H9 (cell line): ENCODE measurements at regions not wholly inside any gene's neighbourhood (a gene's known extent, or its start where the extent isn't known, plus 50 kb on each side); places are given as distances from the start of the nearest gene placed in this dataset.

Experiments
- DNase-seq: peaks from one replicate; pipeline ENCODE4 v3.0.0-alpha.2; 2017
- H2AFZ ChIP-seq: one replicate; pipeline ENCODE4 v1.6.1; 2013; ENCODE audit warnings: mild to moderate bottlenecking, low read length, control low read depth, moderate library complexity
- H2AK5ac ChIP-seq: 2 replicates; pipeline ENCODE4 v1.6.1; 2013; ENCODE audit warnings: low read length, control low read depth, mixed read lengths; ENCODE audit not compliant: insufficient read length
- H2BK120ac ChIP-seq: one replicate; pipeline ENCODE4 v1.6.1; 2013; ENCODE audit warnings: low read depth, mild to moderate bottlenecking, low read length, control low read depth, inconsistent platforms; ENCODE audit not compliant: poor library complexity, severe bottlenecking
- H2BK12ac ChIP-seq: 2 replicates; pipeline ENCODE4 v1.6.1; 2013; ENCODE audit warnings: low read length, control low read depth, mixed read lengths, low read depth; ENCODE audit not compliant: insufficient read length
- H2BK15ac ChIP-seq: 2 replicates; pipeline ENCODE4 v1.6.1; 2013; ENCODE audit warnings: low read depth, low read length, control low read depth
- H2BK20ac ChIP-seq: one replicate; pipeline ENCODE4 v1.6.1; 2013; ENCODE audit warnings: low read depth, mild to moderate bottlenecking, low read length, control low read depth, inconsistent platforms; ENCODE audit not compliant: poor library complexity, severe bottlenecking
- H2BK5ac ChIP-seq: 2 replicates; pipeline ENCODE4 v1.6.1; 2013; ENCODE audit warnings: low read length, control low read depth, mixed read lengths; ENCODE audit not compliant: insufficient read length
- H3K14ac ChIP-seq: 2 replicates; pipeline ENCODE4 v1.6.1; 2013; ENCODE audit warnings: low read length, control low read depth; ENCODE audit not compliant: insufficient read depth
- H3K18ac ChIP-seq: 2 replicates; pipeline ENCODE4 v1.6.1; 2013; ENCODE audit warnings: low read depth, mild to moderate bottlenecking, mixed read lengths, low read length, control low read depth; ENCODE audit not compliant: insufficient read length
- H3K23ac ChIP-seq: 2 replicates; pipeline ENCODE4 v1.6.1; 2013; ENCODE audit warnings: low read length, control low read depth, mixed read lengths, low read depth; ENCODE audit not compliant: insufficient read length
- H3K23me2 ChIP-seq: 2 replicates; pipeline ENCODE4 v1.6.1; 2013; ENCODE audit warnings: low read depth, mild to moderate bottlenecking, mixed read lengths, low read length, control low read depth; ENCODE audit not compliant: insufficient read length, poor library complexity, severe bottlenecking
- H3K27ac ChIP-seq: 2 replicates; pipeline ENCODE4 v1.5.1; 2013; ENCODE audit warnings: low read length, control low read depth, mixed read lengths, low read depth; ENCODE audit not compliant: insufficient read length
- H3K27me3 ChIP-seq: 2 replicates; pipeline ENCODE4 v1.6.1; 2013; ENCODE audit warnings: low read length, control low read depth, inconsistent platforms; ENCODE audit not compliant: insufficient read depth
- H3K4ac ChIP-seq: 2 replicates; pipeline ENCODE4 v1.6.1; 2013; ENCODE audit warnings: low read depth, mild to moderate bottlenecking, control low read depth, inconsistent platforms, low read length, moderate library complexity
- H3K4me1 ChIP-seq: 2 replicates; pipeline ENCODE4 v1.6.1; 2013; ENCODE audit warnings: low read length, control low read depth, inconsistent platforms; ENCODE audit not compliant: insufficient read depth
- H3K4me2 ChIP-seq: 2 replicates; pipeline ENCODE4 v1.6.1; 2013; ENCODE audit warnings: low read length, control low read depth, mixed read lengths; ENCODE audit not compliant: insufficient read length, insufficient read depth
- H3K56ac ChIP-seq: 2 replicates; pipeline ENCODE4 v1.6.1; 2013; ENCODE audit warnings: low read depth, mild to moderate bottlenecking, mixed read lengths, low read length, control low read depth; ENCODE audit not compliant: insufficient read length
- H3K79me1 ChIP-seq: 2 replicates; pipeline ENCODE4 v1.6.1; 2013; ENCODE audit warnings: low read depth, mild to moderate bottlenecking, moderate library complexity, low read length, control low read depth, inconsistent platforms; ENCODE audit not compliant: insufficient read depth, poor library complexity, severe bottlenecking
- H3K79me2 ChIP-seq: 2 replicates; pipeline ENCODE4 v1.6.1; 2013; ENCODE audit warnings: low read length, control low read depth, inconsistent platforms; ENCODE audit not compliant: insufficient read depth
- H3K9ac ChIP-seq: 2 replicates; pipeline ENCODE4 v1.6.1; 2013; ENCODE audit warnings: low read length, control low read depth, mixed read lengths; ENCODE audit not compliant: insufficient read length; ENCODE audit errors: extremely low read depth
- H3K9me3 ChIP-seq: one replicate; pipeline ENCODE4 v1.6.1; 2013; ENCODE audit warnings: low read depth, low read length, inconsistent platforms; ENCODE audit not compliant: control insufficient read depth
- H3T11ph ChIP-seq: one replicate; pipeline ENCODE4 v1.6.1; 2013; ENCODE audit warnings: mild to moderate bottlenecking, low read length, control low read depth, inconsistent platforms
- H4K20me1 ChIP-seq: one replicate; pipeline ENCODE4 v1.6.1; 2013; ENCODE audit not compliant: control insufficient read depth, insufficient read length, insufficient read depth
- H4K5ac ChIP-seq: 2 replicates; pipeline ENCODE4 v1.6.1; 2013; ENCODE audit warnings: low read depth, mild to moderate bottlenecking, mixed read lengths, low read length, control low read depth; ENCODE audit not compliant: insufficient read length
- H4K8ac ChIP-seq: replicated peaks from 2 replicates; pipeline ENCODE4 v1.6.1; 2013; ENCODE audit warnings: low read length, control low read depth, mixed read lengths, low read depth; ENCODE audit not compliant: insufficient read length
- H4K91ac ChIP-seq: 2 replicates; pipeline ENCODE4 v1.6.1; 2013; ENCODE audit warnings: low read depth, mild to moderate bottlenecking, moderate library complexity, mixed read lengths, low read length, control low read depth; ENCODE audit not compliant: insufficient read length
- H3K27ac Mint-ChIP-seq, 3 experiments: 2 replicates in 2 of 3; 3 replicates in 1 of 3; pipeline ENCODE4 v1.8.0; 2020 to 2021; ENCODE audit warnings: mixed read lengths in 3 of 3, mild to moderate bottlenecking in 1 of 3, moderate library complexity in 1 of 3
- H3K27me3 Mint-ChIP-seq: 2 replicates; pipeline ENCODE4 v1.8.0; 2021; ENCODE audit warnings: low read depth, mild to moderate bottlenecking, moderate library complexity, mixed read lengths
- H3K36me3 Mint-ChIP-seq, 3 experiments: 2 replicates in 2 of 3; 3 replicates in 1 of 3; pipeline ENCODE4 v1.8.0; 2020 to 2021; ENCODE audit warnings: low read depth in 3 of 3, mixed read lengths in 3 of 3; ENCODE audit not compliant: insufficient read depth in 1 of 3
- H3K4me1 Mint-ChIP-seq, 2 experiments: 2 replicates each; pipeline ENCODE4 v1.8.0; 2020; ENCODE audit warnings: mixed read lengths in 2 of 2
- H3K4me3 Mint-ChIP-seq, 2 experiments: 2 replicates in 1 of 2; 3 replicates in 1 of 2; pipeline ENCODE4 v1.8.0; 2020 to 2021; ENCODE audit warnings: mild to moderate bottlenecking in 2 of 2, mixed read lengths in 2 of 2, moderate library complexity in 1 of 2
- H3K9me3 Mint-ChIP-seq, 2 experiments: 2 replicates in 1 of 2; 3 replicates in 1 of 2; pipeline ENCODE4 v1.8.0; 2020; ENCODE audit warnings: mild to moderate bottlenecking in 2 of 2, mixed read lengths in 2 of 2, moderate library complexity in 1 of 2
- CTCF ChIP-seq: fragments of 200-600 bp; sonication (generic); conservative IDR thresholded peaks from 3 replicates; pipeline ENCODE4 v1.8.0; 2021; ENCODE audit warnings: antibody characterized with exemption, mild to moderate bottlenecking
- WGBS: extraction: QIAGEN DNeasy Blood & Tissue Kit; methylation state at CpG from one replicate; pipeline ENCODE4 v1.1.7; 2013; ENCODE audit warnings: missing lambda C conversion rate, low lambda C conversion rate, mixed read lengths; ENCODE audit not compliant: insufficient read length; ENCODE audit errors: extremely low coverage; 5-methylcytosine and 5-hydroxymethylcytosine counted together

DNA sequence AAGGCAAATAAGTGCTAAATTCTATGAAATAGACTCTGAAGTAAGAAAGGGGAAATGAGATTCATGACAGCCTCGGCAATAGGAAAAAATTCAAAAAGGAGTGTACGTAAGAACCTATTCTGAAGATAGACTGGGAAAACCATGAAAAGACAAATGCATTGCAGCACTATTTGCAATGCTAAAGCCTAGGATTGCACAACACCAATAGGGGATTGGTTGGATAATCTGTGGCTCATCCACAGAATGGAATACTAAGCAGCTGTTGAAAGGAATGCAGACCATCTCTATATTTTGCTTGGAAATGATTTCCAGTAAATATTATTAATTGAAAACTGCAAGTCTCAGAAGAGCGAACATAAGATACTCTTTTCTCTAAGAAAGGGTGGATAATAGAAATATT is 91.7 kb upstream of the CLMP start:
- Histone ChIP-seq H3K4ac (no peak overlapping the region), H4K5ac (no peak overlapping the region), H3K4me2 (no peak overlapping the region), H3K27me3 (no peaks in the 10 kb centered on the region), H2BK5ac (no peak overlapping the region), H3K23me2 (no peaks in the 10 kb centered on the region), H3K4me1 (no peaks in the 10 kb centered on the region), H3K9ac (no peak overlapping the region), H4K8ac (no peak overlapping the region), H2AK5ac (no peak overlapping the region), H3K79me1 (no peaks in the 10 kb centered on the region), H4K20me1 (no peaks in the 10 kb centered on the region), H3K9me3 (no peaks in the 10 kb centered on the region), H3K18ac (no peak overlapping the region), H2BK15ac (no peak overlapping the region), H3K79me2 (no peaks in the 10 kb centered on the region), H2BK20ac (no peak overlapping the region), H3K56ac (no peak overlapping the region), H2BK120ac (no peak overlapping the region), H3K14ac (no peak overlapping the region), H2BK12ac (no peak overlapping the region), H3K27ac (no peak overlapping the region), H3T11ph (no peak overlapping the region), H4K91ac (no peak overlapping the region), H2AFZ (no peak overlapping the region), H3K23ac (no peak overlapping the region)
- TF ChIP-seq CTCF, result no peak
- H3K27ac Mint-ChIP-seq, result no peak overlapping the region
- no peak overlapping the region for H3K4me3 Mint-ChIP-seq
- DNase-seq, result no peak
- no peaks in the 10 kb centered on the region; a peak in 1 of 7 replicates for H3K36me3 Mint-ChIP-seq
- peaks cover 7% of the 10 kb centered on the region for H3K27me3 Mint-ChIP-seq
- no CpG with 5 or more reads among the region's 3 CpGs for WGBS
- peaks cover 0 to 2% of the 10 kb centered on the region in 2 experiments; a peak in 2 of 5 replicates for H3K9me3 Mint-ChIP-seq
- peaks cover 8% of the 10 kb centered on the region in 2 experiments for H3K4me1 Mint-ChIP-seq
